ENCODE measurements at regions not wholly inside any gene's neighbourhood (a gene's known extent, or its start where the extent isn't known, plus 50 kb on each side); places are given as distances from the start of the nearest gene placed in this dataset.

DNA sequence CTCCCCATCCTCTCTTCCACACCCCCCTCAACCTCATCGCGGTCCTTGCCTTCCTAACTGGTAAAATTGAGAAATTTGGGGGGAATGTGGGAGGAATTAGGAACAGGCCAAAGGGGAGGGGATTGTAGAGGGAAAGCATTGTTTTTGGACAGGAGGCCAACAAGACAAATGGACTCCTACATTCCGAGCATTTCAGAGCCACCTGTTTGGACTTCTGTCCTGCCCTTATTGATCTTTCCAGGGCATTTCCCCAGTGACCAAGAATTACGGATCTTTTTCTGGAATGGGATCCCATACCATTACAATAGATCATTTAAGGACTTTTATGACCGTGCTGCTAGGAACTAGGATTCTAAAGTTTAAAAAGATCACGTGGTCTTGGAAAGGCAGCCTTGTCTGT, 221.3 kb upstream of the ASIC2 start:
- DNase-seq (ENCODE audit: low read depth, low spot score), result no peak

- no peak for DNase-seq (ENCODE audit: low read depth, low spot score)
Observed at GRCh38 chr17:33515974-33516373, 222.9 kb upstream of the ASIC2 start.

GRCh38 chr17:33516645-33517044, 223.6 kb upstream of the ASIC2 start:
- DNase-seq (ENCODE audit: low read depth, low spot score), result no peak

GRCh38 chr17:33517746-33518145, 224.7 kb upstream of the ASIC2 start:
- no peak for DNase-seq (ENCODE audit: low read depth, low spot score)

DNA sequence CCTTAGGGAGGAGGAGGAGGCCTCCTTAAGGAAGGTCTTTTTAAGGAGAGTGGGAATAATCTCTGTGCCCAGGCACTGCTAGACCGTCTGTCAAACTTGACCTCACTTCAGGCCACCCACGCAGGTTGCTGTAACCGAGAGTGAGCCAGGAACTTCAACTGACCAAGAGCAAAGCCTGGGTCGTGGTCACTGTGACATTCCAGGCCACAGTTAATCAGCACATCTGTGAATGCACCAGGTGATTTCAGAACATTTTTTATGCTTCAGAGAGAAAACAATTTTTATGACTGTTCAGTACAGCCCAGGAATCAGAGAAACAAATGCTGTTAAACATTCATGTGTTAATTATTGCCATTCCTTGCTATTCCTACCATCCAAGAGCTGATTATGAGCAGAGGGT, 226.6 kb upstream of the ASIC2 start:
- DNase-seq (ENCODE audit: low read depth, low spot score), result no peak

- DNase-seq (ENCODE audit: low read depth, low spot score), result peak; percentile 7
Observed at GRCh38 chr17:33520426-33521330, 227.6 kb upstream of the ASIC2 start.

DNA sequence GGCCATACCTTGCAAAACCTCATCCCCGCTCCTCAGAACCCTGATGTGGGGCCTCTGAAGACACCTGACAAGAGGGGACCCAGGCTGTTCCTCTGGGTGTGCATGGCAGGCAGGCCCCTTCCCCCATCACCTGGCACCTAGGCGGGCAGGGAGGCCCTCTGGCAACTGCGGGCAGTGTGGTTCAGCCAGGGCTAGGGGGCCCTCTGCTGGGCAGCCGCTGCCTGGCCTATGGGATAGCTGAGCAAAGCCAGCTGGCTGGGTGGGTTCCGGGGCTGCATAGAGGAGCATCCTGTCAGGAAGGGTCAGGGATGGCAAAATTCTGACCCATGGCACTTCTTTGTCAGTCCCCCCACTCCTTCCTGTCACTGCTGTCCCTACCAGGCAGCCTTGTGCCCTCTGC, 228.7 kb upstream of the ASIC2 start:
- no peak for DNase-seq (ENCODE audit: low read depth, low spot score)

- no peak for DNase-seq (ENCODE audit: low read depth, low spot score)
Observed at GRCh38 chr17:33522623-33523022, 229.5 kb upstream of the ASIC2 start.

DNA sequence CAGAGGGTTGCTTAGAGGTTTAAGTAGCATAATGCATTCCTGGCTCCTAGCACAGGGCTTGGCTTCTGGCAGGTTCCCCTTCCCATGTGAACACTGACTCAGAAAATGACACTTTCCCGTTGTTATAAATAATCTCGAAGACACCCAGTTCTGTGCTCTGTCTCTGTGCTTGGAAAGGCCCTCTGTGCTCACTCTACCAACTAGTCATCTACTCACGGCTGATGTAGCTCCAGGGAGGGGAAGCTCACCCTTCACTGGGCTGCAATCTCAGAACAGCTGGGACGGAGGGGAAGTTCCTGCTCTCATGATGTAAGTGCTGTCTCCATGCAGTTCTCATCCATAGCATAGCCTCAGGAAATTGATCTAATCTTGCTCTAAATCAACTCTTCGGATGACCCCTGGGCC, 230.5 kb upstream of the ASIC2 start:
- no peak for DNase-seq (ENCODE audit: low read depth, low spot score)

GRCh38 chr17:33525186-33525585, 232.1 kb upstream of the ASIC2 start:
- DNase-seq (ENCODE audit: low read depth, low spot score), result no peak

DNA sequence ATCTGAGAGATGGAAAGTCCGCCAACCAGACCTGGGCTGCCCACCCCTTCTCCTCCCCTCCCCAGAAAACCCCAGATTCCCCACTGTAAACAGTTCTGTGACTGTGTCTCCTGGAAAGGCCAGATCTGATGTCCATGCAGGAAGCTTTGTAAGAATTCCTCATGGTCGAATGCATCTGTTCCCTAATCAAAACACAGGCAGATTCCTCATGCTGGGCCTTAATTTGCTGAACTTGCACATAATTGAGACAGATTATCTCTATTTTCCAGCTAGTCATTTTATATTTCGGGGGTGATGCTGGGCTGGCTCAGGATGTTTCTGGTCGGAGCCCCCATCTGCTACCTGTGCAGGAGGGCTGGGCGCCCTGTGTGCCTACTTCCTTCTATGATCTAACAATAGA, 233.6 kb upstream of the ASIC2 start:
- no peak for DNase-seq (ENCODE audit: low read depth, low spot score)

- DNase-seq (ENCODE audit: low read depth, low spot score), result no peak
Observed at GRCh38 chr17:33527290-33527689, 234.2 kb upstream of the ASIC2 start.

GRCh38 chr17:33528846-33529245, 235.8 kb upstream of the ASIC2 start:
- no peak for DNase-seq (ENCODE audit: low read depth, low spot score)

DNA sequence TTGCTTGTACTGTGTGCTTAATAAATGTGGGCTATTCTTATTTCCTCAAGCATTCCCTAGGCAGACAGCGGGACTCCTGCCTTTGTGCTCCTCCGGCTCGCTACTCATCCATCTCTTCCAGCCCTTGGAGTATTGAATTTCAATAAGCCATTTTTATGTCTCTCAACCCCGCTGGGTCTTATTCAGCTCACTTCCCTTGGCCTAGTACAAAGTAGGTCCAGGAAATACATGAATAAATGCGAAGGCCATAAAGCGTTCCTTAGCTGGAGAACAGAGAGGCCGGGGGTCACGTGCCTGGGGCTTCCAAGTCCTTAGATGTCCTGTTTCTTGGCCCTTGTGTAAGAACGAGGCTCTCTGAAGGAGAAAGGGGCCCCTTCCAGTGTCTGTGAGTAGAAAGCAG, 236.7 kb upstream of the ASIC2 start:
- no peak for DNase-seq (ENCODE audit: low read depth, low spot score)

DNA sequence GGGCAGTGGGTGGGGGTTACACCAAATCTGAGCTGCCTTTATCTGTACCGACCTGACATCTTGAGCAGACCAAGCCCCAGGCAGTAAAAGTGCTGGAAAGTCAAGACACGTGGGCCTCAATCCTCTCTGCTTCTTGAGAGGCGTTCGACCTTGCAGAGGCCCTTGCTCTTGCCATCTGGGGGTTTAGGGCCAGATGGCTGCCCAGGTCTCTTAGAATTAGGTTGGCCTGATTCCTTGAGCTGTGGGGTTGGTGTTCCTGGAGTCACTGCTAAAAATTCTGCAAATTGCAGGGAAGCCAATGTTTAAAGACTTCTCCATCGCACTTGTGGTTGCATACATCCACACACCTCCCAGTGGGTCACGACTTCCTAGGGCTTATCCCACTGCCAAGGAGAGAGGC, 238.2 kb upstream of the ASIC2 start:
- no peak for DNase-seq (ENCODE audit: low read depth, low spot score)

GRCh38 chr17:33534087-33534486, 241.0 kb upstream of the ASIC2 start:
- no peak for DNase-seq (ENCODE audit: low read depth, low spot score)

DNA sequence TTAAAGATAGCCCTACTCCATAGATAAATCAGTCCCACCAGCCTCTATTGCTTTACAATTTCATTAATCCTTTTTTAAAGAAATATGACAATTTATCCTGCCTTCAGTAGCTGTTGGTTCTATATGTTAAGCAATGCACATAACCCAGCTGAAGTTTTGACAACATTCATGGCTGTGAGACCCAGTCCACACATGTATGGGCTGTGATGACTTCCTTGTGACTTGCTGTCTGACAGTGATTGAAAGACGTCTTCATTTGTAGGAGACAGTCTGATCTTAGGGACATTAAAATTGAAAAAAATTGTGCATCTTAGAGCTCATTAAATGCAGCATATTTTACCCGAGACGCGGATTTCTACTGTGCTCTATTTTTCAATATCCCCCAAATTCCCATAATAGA, 252.0 kb upstream of the ASIC2 start:
- no peak for DNase-seq (ENCODE audit: low read depth, low spot score)

- no peak for DNase-seq (ENCODE audit: low read depth, low spot score)
Observed at GRCh38 chr17:33550261-33550660, 257.2 kb upstream of the ASIC2 start.

- no peak for DNase-seq (ENCODE audit: low read depth, low spot score)
Observed at GRCh38 chr17:33551075-33551474, 258.0 kb upstream of the ASIC2 start.

DNA sequence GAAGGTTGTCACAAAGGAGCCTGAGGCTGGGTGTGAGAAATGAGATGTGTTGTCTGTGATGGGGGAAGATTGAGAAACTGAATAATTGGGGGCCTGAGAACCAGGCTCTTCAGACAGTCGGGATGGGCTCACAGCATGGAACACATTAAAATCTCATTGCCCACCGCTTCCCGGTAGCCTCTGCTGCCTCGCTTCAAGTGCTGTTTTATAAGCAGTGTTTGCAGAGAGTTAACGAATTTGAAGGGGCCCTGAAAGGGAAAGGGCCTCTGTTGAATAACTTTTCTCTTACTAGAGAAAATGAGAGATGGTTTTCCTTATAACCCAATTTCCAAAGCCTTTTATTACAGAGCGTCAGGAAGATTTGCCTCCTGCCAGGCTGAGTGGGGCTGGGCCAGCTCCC, 258.8 kb upstream of the ASIC2 start:
- no peak for DNase-seq (ENCODE audit: low read depth, low spot score)

DNA sequence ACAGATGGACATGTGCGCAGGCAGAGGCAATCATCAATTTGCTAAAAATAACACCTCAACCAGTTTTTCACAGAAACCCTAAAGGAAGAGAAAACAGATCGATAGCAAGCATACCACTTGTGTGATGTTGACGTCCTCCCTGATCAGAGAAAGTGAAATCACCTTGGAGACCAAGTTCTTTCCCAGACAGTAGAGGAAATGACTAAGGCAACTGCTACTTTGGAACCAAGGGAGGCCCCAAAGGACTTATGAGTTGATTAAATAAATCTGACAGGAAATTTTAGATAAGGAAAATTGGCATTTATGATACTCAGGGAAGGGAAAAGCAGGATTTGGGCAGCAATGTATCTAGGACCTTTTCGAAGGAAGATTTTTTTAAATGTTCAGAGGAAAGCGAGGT, 267.1 kb upstream of the ASIC2 start:
- no peak for DNase-seq (ENCODE audit: low read depth, low spot score)

GRCh38 chr17:33560871-33561270, 267.8 kb upstream of the ASIC2 start:
- no peak for DNase-seq (ENCODE audit: low read depth, low spot score)

DNA sequence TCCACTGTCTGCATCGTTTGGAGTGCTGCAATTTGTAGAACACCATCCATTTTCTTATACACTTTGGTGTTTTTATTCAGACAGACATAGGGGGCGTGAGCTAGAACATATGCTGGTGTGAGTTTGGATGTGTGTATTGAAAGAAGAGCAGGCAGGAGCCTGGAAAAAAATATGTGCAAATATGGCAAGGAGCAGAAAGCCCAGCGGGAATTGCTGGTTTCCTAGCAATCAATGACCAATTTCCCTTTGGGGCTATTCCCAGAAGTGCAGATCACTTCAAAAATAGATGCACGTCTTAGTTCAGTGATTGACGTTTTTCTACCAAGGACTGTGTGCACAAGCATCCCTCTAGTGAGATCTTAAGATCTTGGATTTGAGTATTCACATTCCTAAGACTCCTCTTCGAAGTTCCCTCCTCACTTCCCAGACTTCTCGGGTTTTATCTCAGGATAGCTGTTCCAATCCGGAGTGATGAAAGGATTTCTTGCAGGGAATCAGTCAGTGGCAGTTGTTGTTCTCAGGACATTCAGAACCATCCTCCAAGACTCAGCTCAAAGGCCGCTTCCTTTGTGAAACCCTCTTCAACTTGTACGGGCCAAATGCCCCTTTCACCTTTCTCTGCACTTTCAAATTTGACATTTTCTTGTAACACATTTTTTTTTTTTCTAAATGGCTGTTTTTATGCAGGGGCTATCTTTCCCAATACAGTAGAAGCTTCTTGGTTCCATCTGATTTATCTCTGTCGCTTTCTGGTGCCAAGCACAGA, 268.7 kb upstream of the ASIC2 start:
- no peak for DNase-seq (ENCODE audit: low read depth, low spot score)
